Activated effector memory CD4-positive, alpha-beta T cell treated with anti-CD3 and anti-CD28 coated beads, Interleukin-2, amount 50 U/mL, for 16 hours (primary cell): ENCODE measurements at regions not wholly inside any gene's neighbourhood (a gene's known extent, or its start where the extent isn't known, plus 50 kb on each side); places are given as distances from the start of the nearest gene placed in this dataset.
"Not testable (repeated sequence)": the region's sequence is repeated elsewhere in the genome, so short reads cannot be mapped to it uniquely, and the experiment has no call there.

Source experiments
- DNase-seq: peaks from one replicate; pipeline ENCODE4 v3.0.0-alpha.2; 2020

- no peak for DNase-seq
These were observed 1261.7 kb upstream of the AUTS2 start for GRCh38 chr7:68336594-68336993.

- DNase-seq: no peak
These were observed 1249.9 kb upstream of the AUTS2 start for GRCh38 chr7:68348401-68348800.

GRCh38 chr7:68362745-68363518, 1235.3 kb upstream of the AUTS2 start:
- no peak for DNase-seq

- no peak for DNase-seq
These were observed 1233.2 kb upstream of the AUTS2 start for GRCh38 chr7:68364886-68365625.

DNA sequence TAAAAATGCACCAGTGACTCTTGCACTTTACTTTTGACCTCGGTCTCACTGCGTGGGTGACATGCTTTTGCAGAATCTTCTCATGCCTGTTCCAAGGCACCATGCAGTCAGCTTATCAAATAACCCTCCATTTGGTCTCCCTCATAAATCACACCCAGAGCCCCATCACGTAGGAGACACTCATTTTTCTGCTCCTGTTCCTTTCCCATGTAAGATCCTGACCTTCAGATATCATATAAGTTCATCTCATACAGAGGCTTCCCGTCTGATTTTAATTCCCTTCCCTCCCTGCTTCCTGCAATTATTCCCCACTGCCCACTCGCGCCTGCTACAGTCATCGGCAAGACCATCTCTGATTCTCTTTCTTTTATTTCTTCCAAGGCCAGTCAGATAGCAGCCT, 1226.3 kb upstream of the AUTS2 start:
- DNase-seq: no peak

DNA sequence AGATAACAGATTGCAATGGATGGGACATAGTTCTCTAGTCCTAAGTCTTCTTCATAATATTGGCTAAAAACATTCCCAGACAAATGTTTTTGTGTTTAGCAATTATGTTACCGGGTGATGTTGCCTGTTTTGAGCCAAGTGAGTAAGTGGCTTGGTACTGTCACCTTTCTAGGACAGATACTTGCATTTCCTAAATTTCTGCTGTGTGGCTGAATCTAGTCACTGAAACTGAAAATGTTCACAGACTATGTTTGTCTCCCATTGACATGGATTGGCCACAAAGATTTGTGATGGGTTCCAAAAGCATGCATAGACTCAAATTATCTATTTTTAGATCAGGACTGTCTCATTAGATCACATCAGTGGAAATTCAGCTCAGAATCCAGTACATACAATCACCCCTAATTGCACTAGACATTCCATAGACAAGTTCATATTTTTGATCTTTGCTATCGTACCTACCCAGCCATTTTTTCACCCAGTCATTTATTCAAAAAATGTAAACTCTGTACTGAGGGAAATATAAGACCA, 1222.1 kb upstream of the AUTS2 start:
- DNase-seq: no peak

DNA sequence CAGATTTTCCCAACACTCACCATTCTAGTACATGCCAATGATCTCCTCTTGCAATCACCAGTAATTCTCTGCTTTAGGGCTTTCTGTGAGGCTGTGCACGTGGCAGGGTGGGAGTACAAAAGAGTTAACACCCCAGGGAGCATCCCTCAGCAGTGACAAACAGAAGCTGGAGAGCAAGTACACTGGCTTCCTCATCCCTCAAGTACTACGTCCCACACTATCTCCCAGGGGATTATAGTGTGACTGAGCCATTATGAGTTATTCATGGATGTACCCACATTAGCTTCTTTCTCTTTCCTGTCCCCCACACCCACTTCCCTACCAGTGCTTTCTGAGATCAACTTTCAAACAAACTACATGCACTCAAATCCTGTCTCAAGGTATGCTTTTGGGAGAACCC, 1216.5 kb upstream of the AUTS2 start:
- no peak for DNase-seq

- no peak for DNase-seq
These were observed 1213.7 kb upstream of the AUTS2 start for GRCh38 chr7:68384581-68384980.

DNA sequence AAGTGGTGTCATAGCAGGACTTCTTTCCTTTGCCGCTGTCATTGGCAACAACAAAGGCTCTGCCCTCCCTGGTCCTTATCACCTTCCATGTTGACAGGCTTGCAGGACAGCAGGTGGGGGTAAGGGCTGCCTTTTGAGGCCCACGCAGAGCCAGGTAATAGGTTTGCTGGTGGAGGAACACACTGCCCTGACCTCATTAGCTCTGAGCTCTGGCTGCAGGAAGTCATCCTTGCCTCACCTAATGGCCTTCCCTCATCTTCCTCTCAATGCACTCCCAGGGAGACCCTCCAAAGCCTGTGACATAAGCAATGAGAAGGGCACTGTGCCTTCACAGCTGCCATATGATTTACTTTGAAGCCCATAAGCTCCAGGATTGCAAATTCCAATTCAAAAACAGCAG, 1205.2 kb upstream of the AUTS2 start:
- no peak for DNase-seq

DNA sequence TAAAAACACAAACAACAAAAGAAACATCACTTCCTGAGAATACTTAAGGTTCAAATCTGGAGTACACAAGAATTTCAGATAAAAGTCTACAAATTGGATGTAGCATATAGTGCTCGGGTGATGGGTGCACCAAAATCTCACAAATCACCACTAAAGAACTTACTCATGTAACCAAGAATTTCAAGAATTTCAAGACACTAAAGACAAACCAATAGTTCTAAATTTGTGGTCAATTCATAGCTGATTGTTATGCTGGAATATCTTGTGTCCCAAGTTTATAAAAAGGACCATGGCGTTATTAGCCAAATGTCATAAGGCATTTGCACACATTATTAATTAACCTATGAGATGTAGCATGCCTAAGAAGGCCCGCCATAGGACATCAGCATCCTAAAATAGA, 1204.1 kb upstream of the AUTS2 start:
- no peak for DNase-seq

- no peak for DNase-seq
These were observed 1198.2 kb upstream of the AUTS2 start for GRCh38 chr7:68399991-68400590.

- no peak for DNase-seq
These were observed 1197.5 kb upstream of the AUTS2 start for GRCh38 chr7:68400783-68401182.

DNA sequence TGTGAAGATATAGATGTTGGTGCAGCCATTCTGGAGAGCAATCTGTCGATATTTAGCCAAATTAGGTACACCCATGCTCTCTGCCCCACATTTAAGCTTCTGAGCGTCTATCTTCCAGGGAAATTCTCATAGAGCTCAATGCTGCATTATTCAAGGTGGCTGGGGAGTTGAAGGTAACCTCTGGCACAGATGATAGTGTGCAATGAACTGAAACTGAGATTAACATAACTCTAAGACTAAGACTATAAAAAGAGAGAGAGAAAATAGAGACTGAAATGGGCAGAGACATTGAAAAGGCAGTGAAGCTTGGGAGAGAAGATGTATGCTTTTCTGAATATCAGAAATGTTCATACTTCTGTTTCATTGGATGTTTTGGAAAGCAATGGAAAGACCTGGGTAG, 1197.0 kb upstream of the AUTS2 start:
- DNase-seq: no peak

- no peak for DNase-seq
These were observed 1191.8 kb upstream of the AUTS2 start for GRCh38 chr7:68406480-68406879.

DNA sequence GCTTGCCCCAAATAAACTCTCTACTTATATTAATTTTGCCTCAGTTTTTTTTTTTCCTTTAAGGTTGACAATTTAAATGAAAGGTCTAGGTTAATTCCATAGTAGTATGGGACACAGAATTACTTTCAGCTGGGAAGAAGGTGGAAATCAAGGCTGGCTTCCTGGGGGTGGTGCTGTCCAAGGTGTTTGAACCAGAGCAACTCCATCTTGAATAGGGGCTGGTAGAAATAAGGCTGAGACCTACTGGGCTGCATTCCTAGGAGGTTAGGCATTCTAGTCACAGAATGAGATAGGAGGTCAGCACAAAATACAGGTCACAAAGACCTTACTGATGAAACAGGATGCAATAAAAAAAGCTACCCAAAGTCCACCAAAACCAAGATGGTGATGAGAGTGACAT, 1190.8 kb upstream of the AUTS2 start:
- no peak for DNase-seq

DNA sequence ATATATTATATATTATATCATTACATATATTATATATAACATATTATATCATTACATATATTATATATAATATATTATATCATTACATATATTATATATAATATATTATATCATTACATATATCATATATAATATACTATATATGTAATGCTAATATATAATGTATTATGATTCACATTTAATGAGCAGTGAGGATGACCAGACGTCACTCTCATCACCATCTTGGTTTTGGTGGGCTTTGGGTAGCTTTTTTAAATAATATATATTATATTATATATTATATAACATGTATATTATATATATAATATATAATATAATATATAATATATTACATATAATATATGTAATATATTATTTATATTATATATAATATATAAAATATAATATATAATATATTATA, 1189.4 kb upstream of the AUTS2 start:
- no peak for DNase-seq

DNA sequence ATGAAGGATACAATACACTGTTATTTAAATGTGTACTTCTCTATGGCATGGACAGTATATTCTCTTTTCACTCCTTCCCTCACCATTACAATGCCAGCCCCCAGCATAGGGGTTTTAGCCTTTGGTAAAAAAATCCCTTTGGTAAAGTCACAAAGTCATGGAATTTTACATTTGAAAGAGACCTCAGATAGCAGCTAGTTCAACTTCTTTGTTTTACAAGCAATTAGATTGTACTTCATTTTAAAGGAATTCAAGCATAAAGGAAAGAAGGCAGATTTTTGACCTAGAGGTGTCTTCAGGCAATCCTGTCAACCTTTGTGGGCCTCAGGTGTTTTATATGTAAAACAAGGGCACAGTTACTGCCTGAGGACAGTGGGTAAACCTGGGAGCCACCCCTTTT, 1188.4 kb upstream of the AUTS2 start:
- DNase-seq: no peak

- not testable (repeated sequence) for DNase-seq
These were observed 1187.6 kb upstream of the AUTS2 start for GRCh38 chr7:68410693-68411092.

GRCh38 chr7:68411742-68412141, 1186.5 kb upstream of the AUTS2 start:
- no peak for DNase-seq

DNA sequence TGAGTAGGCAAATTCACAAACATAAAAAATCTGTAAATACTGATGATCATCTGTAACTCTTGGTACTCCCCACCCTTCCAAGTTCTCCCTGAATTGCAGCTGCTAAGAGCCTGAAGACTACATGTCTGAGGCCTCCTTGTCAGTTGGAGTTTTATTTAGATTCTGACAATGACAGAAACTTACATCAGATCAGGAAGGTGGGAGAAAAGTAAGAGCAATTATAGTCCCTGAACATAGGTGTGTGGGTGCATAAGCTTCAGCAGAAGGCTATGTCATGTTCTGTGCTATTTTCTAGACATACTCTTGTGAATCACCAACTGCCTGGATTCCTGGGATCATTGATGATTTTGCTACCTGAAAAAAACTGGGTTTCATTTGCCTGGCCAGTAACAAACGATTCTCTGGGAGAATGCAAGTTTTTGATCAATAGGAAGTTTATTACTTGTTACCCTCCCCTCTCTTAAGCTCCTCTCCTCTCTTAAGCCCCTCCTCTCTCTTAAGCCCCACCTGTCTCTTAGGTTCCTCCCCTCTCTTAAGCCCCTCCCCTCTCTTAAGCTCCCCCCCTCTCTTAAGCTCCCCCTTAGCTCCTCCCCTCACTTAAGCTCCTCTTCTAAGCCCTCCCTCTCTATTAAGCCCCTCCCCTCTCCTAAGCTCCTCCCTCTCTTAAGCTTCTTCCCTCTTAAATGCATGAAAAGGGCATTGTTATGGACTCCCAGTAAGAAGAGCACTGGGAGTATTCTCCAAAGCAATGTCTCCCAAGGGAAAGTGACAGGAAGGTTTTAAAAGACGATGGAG, 1183.4 kb upstream of the AUTS2 start:
- DNase-seq: no peak

- no peak for DNase-seq
These were observed 1181.3 kb upstream of the AUTS2 start for GRCh38 chr7:68417002-68417401.

DNA sequence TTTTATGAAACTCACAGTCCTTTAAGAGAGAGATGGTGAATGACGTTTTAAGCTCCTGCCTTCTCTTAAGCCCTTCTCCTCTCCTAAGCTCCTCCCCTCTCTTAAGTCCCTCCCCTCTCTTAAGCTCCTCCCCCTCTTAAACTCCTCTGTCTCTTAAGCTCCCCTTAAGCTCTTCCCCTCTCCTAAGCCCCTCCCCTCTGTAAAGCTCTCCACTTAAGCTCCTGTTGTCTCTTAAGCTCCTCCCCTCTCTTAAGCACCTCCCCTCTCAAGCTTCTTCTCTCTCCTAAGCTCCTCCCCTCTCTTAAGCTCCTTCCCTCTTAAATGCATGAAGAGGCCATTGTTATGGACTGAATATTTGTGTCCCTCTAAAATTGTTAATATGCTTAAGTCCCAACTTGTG, 1180.6 kb upstream of the AUTS2 start:
- no peak for DNase-seq
